ENCODE measurements at regions not wholly inside any gene's neighbourhood (a gene's known extent, or its start where the extent isn't known, plus 50 kb on each side); places are given as distances from the start of the nearest gene placed in this dataset.

- peak; percentile 19 for DNase-seq (ENCODE audit: low spot score)
Observed at GRCh38 chr7:47147213-47147631, 434.7 kb downstream of the TNS3 start.

GRCh38 chr7:47145982-47146381 lies 435.9 kb downstream of the TNS3 start:
- DNase-seq (ENCODE audit: low spot score), result no peak

- no peak for DNase-seq (ENCODE audit: low spot score)
Observed at GRCh38 chr7:47145186-47145725, 436.7 kb downstream of the TNS3 start.

GRCh38 chr7:47143339-47143738 lies 438.6 kb downstream of the TNS3 start:
- no peak for DNase-seq (ENCODE audit: low spot score)

- no peak for DNase-seq (ENCODE audit: low spot score)
Observed at GRCh38 chr7:47142867-47143175, 439.1 kb downstream of the TNS3 start.

GRCh38 chr7:47142169-47142866 lies 439.6 kb downstream of the TNS3 start:
- DNase-seq (ENCODE audit: low spot score), result no peak

GRCh38 chr7:47132471-47132870 lies 449.4 kb downstream of the TNS3 start:
- no peak for DNase-seq (ENCODE audit: low spot score)

GRCh38 chr7:47128700-47129099 lies 453.2 kb downstream of the TNS3 start:
- DNase-seq (ENCODE audit: low spot score), result no peak

- DNase-seq (ENCODE audit: low spot score), result no peak
Observed at GRCh38 chr7:47125529-47125928, 456.4 kb downstream of the TNS3 start.

GRCh38 chr7:47119261-47119865 lies 462.5 kb downstream of the TNS3 start:
- peak; percentile 20 for DNase-seq (ENCODE audit: low spot score)

- no peak for DNase-seq (ENCODE audit: low spot score)
Observed at GRCh38 chr7:47104206-47104549, 477.7 kb downstream of the TNS3 start.

- DNase-seq (ENCODE audit: low spot score), result no peak
Observed at GRCh38 chr7:47103498-47104205, 478.3 kb downstream of the TNS3 start.

- no peak for DNase-seq (ENCODE audit: low spot score)
Observed at GRCh38 chr7:47102331-47102841, 479.5 kb downstream of the TNS3 start.

- no peak for DNase-seq (ENCODE audit: low spot score)
Observed at GRCh38 chr7:47100817-47101435, 481.0 kb downstream of the TNS3 start.

- DNase-seq (ENCODE audit: low spot score), result no peak
Observed at GRCh38 chr7:47100148-47100816, 481.6 kb downstream of the TNS3 start.

GRCh38 chr7:47097431-47097830 lies 484.5 kb downstream of the TNS3 start:
- no peak for DNase-seq (ENCODE audit: low spot score)

GRCh38 chr7:47095946-47096345 lies 486.0 kb downstream of the TNS3 start:
- DNase-seq (ENCODE audit: low spot score), result no peak

- DNase-seq (ENCODE audit: low spot score), result no peak
Observed at GRCh38 chr7:47094462-47094861, 487.4 kb downstream of the TNS3 start.

- DNase-seq (ENCODE audit: low spot score), result no peak
Observed at GRCh38 chr7:47093320-47094234, 488.3 kb downstream of the TNS3 start.

- no peak for DNase-seq (ENCODE audit: low spot score)
Observed at GRCh38 chr7:47092336-47092735, 489.6 kb downstream of the TNS3 start.

- no peak for DNase-seq (ENCODE audit: low spot score)
Observed at GRCh38 chr7:47091141-47091540, 490.8 kb downstream of the TNS3 start.

Measured in mucosa of gallbladder (tissue), 1 donor.